ENCODE measurements at regions not wholly inside any gene's neighbourhood (a gene's known extent, or its start where the extent isn't known, plus 50 kb on each side); places are given as distances from the start of the nearest gene placed in this dataset.

- TF ChIP-seq, protein P1, sequence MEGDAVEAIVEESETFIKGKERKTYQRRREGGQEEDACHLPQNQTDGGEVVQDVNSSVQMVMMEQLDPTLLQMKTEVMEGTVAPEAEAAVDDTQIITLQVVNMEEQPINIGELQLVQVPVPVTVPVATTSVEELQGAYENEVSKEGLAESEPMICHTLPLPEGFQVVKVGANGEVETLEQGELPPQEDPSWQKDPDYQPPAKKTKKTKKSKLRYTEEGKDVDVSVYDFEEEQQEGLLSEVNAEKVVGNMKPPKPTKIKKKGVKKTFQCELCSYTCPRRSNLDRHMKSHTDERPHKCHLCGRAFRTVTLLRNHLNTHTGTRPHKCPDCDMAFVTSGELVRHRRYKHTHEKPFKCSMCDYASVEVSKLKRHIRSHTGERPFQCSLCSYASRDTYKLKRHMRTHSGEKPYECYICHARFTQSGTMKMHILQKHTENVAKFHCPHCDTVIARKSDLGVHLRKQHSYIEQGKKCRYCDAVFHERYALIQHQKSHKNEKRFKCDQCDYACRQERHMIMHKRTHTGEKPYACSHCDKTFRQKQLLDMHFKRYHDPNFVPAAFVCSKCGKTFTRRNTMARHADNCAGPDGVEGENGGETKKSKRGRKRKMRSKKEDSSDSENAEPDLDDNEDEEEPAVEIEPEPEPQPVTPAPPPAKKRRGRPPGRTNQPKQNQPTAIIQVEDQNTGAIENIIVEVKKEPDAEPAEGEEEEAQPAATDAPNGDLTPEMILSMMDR (IDR thresholded peaks at IDR 0.05; ENCODE audit: low read depth, low read length, poor library complexity, severe bottlenecking) = no peak
- no peak for TF ChIP-seq EZH2phosphoT487 (IDR thresholded peaks at IDR 0.05; ENCODE audit: borderline replicate concordance, low read length)
Measured at GRCh38 chr6:33907227-33907626, 103.4 kb upstream of the MLN start.
